ELR (cell line): ENCODE measurements at regions not wholly inside any gene's neighbourhood (a gene's known extent, or its start where the extent isn't known, plus 50 kb on each side); places are given as distances from the start of the nearest gene placed in this dataset.
A peak's percentile ranks its signal among the peaks of the same experiment; 100 is the strongest.

Experiments used
- DNase-seq: peaks from one replicate; pipeline ENCODE4 v3.0.0-alpha.2; 2015; ENCODE audit warnings: low read depth

- peak; percentile 13 for DNase-seq
Observed at GRCh38 chr7:13293264-13294002, 606.0 kb downstream of the ARL4A start.

- no peak for DNase-seq
Observed at GRCh38 chr7:13307040-13307439, 619.6 kb downstream of the ARL4A start.

GRCh38 chr7:13308423-13308822 is 621.0 kb downstream of the ARL4A start:
- DNase-seq, result no peak

GRCh38 chr7:13309535-13309934 is 622.1 kb downstream of the ARL4A start:
- no peak for DNase-seq

GRCh38 chr7:13312307-13312706 is 624.9 kb downstream of the ARL4A start:
- peak; percentile 54 for DNase-seq

GRCh38 chr7:13320333-13320732 is 632.9 kb downstream of the ARL4A start:
- no peak for DNase-seq

- no peak for DNase-seq
Observed at GRCh38 chr7:13321316-13321715, 633.9 kb downstream of the ARL4A start.

- no peak for DNase-seq
Observed at GRCh38 chr7:13322126-13322525, 634.7 kb downstream of the ARL4A start.

- no peak for DNase-seq
Observed at GRCh38 chr7:13327669-13328068, 640.2 kb downstream of the ARL4A start.

GRCh38 chr7:13333371-13333770 is 645.9 kb downstream of the ARL4A start:
- DNase-seq, result no peak

GRCh38 chr7:13336227-13336626 is 648.8 kb downstream of the ARL4A start:
- peak; percentile 68 for DNase-seq

- no peak for DNase-seq
Observed at GRCh38 chr7:13352677-13353076, 636.8 kb downstream of the ETV1 start.

- DNase-seq, result no peak
Observed at GRCh38 chr7:13359656-13360055, 629.8 kb downstream of the ETV1 start.

- peak; percentile 32 for DNase-seq
Observed at GRCh38 chr7:13386741-13387140, 602.7 kb downstream of the ETV1 start.

GRCh38 chr7:13407911-13408310 is 581.6 kb downstream of the ETV1 start:
- DNase-seq, result no peak

GRCh38 chr7:13411151-13411550 is 578.3 kb downstream of the ETV1 start:
- DNase-seq, result no peak

- no peak for DNase-seq
Observed at GRCh38 chr7:13411636-13412035, 577.8 kb downstream of the ETV1 start.

GRCh38 chr7:13414181-13414580 is 575.3 kb downstream of the ETV1 start:
- DNase-seq, result no peak

GRCh38 chr7:13414661-13415107 is 574.8 kb downstream of the ETV1 start:
- DNase-seq, result peak; percentile 68

GRCh38 chr7:13416071-13416470 is 573.4 kb downstream of the ETV1 start:
- DNase-seq, result peak; percentile 23

GRCh38 chr7:13416544-13416943 is 572.9 kb downstream of the ETV1 start:
- DNase-seq, result no peak

- no peak for DNase-seq
Observed at GRCh38 chr7:13420726-13421125, 568.7 kb downstream of the ETV1 start.

GRCh38 chr7:13421776-13422175 is 567.7 kb downstream of the ETV1 start:
- DNase-seq, result no peak

GRCh38 chr7:13433946-13434345 is 555.5 kb downstream of the ETV1 start:
- DNase-seq, result no peak
